Skeletal muscle tissue (tissue), 3 donors: ENCODE measurements at regions not wholly inside any gene's neighbourhood (a gene's known extent, or its start where the extent isn't known, plus 50 kb on each side); places are given as distances from the start of the nearest gene placed in this dataset.
"Not testable (repeated sequence)": the region's sequence is repeated elsewhere in the genome, so short reads cannot be mapped to it uniquely, and the experiment has no call there.

Experiments
- H3K27ac ChIP-seq: one replicate; pipeline ENCODE4 v1.7.0; 2013; ENCODE audit warnings: mild to moderate bottlenecking, low read depth, low read length, inconsistent platforms
- H3K27me3 ChIP-seq, 3 donors: one replicate each; pipeline ENCODE4 v1.7.0; 2013; ENCODE audit warnings: low read length in 3 of 3; ENCODE audit not compliant: control insufficient read depth in 3 of 3, insufficient read depth in 3 of 3
- H3K36me3 ChIP-seq, 3 donors: one replicate each; pipeline ENCODE4 v1.7.0; 2013; ENCODE audit warnings: low read length in 3 of 3; ENCODE audit not compliant: control insufficient read depth in 3 of 3, insufficient read depth in 3 of 3
- H3K4me1 ChIP-seq, 3 donors: one replicate each; pipeline ENCODE4 v1.7.0; 2013; ENCODE audit warnings: low read length in 3 of 3, mild to moderate bottlenecking in 3 of 3; ENCODE audit not compliant: control insufficient read depth in 3 of 3, insufficient read depth in 3 of 3
- H3K4me3 ChIP-seq, 3 donors: one replicate each; pipeline ENCODE4 v1.7.0; 2013; ENCODE audit warnings: low read length in 3 of 3
- H3K9ac ChIP-seq, 3 donors: one replicate each; pipeline ENCODE4 v1.7.0; 2013; ENCODE audit warnings: low read length in 3 of 3, mild to moderate bottlenecking in 3 of 3, moderate library complexity in 2 of 3, low read depth in 1 of 3
- H3K9me3 ChIP-seq, 3 donors: one replicate each; pipeline ENCODE4 v1.7.0; 2013; ENCODE audit warnings: low read length in 3 of 3; ENCODE audit not compliant: control insufficient read depth in 3 of 3
- donor health status: Osteomylitis.

DNA sequence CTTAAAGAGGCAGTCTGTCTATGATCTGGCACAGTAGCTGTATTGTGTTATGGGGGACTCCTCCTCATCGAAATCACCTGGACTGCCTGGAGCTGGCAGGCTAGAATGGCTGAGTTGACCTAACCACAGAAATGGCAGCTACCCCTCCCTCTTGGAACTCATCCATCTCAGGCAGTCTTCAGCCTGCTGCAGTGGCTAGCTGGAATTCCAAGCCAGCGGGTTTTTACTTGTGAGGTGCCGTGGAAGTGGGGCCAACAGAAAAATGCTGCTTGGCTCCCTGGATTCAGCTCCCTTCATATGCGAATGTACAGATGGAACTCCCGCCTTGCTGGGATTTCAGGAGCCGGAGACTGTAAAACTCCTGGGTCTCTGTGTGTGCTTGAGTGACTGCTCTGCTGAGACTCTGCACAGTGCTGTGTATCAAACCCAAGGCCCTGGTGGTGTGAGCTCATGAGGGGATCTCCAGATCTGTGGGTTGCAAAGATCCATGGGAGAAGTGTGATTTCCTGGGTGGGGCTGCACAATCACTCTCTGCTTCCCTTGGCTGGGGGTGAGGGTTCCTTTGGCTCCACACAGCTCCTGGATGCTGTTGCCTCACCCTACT, 316.9 kb downstream of the CTH start:
- Histone ChIP-seq H3K36me3 (no peaks in the 10 kb centered on the region), H3K27me3 (no peaks in the 10 kb centered on the region), H3K9ac (no peak overlapping the region), H3K4me1 (no peaks in the 10 kb centered on the region), H3K4me3 (no peak overlapping the region), H3K9me3 (peaks cover 0 to 2% (median 0%) of the 10 kb centered on the region in 3 donors), H3K27ac (no peak overlapping the region)

DNA sequence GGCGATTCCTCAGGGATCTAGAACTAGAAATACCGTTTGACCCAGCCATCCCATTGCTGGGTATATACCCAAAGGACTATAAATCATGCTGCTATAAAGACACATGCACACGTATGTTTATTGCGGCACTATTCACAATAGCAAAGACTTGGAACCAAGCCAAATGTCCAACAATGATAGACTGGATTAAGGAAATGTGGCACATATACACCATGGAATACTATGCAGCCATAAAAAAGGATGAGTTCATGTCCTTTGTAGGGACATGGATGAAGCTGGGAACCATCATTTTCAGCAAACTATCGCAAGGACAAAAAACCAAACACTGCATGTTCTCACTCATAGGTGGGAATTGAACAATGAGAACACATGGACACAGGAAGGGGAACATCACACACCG, 311.1 kb downstream of the PTGER3 start:
- H3K4me3 ChIP-seq, H3K9ac ChIP-seq, H3K27me3 ChIP-seq, H3K4me1 ChIP-seq, H3K36me3 ChIP-seq, H3K27ac ChIP-seq, H3K9me3 ChIP-seq: not testable (repeated sequence)

DNA sequence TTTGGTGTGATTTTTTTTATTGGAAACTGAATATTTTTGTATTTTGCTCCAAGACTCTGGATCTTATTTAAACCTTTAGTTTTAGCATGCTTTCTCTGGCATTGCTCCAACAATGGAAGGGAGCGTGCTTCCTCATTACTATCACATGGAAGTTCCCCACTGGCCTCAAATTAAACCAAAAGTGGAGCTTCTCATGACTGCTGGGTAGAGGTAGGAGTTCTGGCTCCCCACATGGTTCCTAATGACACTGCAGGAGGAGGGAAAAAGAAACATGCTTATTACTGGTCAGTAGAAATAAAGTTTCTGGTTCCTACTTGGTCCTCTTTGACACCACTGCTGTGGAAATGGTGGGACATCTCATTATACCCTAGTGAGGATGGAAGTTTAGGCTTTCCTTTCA, 310.5 kb downstream of the PTGER3 start:
- no peak overlapping the region for H3K9ac ChIP-seq
- no peaks in the 10 kb centered on the region for H3K4me1 ChIP-seq
- no peak overlapping the region for H3K4me3 ChIP-seq
- no peaks in the 10 kb centered on the region for H3K9me3 ChIP-seq
- no peak overlapping the region for H3K27ac ChIP-seq
- no peaks in the 10 kb centered on the region for H3K36me3 ChIP-seq
- no peaks in the 10 kb centered on the region for H3K27me3 ChIP-seq

DNA sequence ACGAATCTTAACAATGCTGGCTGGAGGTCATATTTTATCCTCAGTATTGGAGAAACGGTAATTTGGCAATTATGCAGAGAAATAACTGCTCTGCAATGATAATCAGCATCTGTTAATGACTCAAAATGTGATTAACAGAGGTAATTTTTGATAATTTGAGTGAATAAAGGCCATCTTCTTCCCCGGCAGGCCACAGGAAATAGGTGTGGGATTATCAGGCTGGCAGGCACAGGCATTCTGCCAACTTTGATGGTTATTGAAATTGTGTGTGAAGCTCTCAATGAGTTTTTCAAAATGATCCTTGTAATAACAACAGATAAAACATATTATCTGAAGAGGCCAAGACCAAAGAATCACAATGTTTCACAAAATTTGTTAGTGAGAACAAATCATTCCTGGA, 309.0 kb downstream of the PTGER3 start:
- Histone ChIP-seq H3K9ac (no peak overlapping the region), H3K27ac (no peak overlapping the region), H3K9me3 (no peaks in the 10 kb centered on the region), H3K4me3 (no peak overlapping the region), H3K36me3 (no peaks in the 10 kb centered on the region), H3K27me3 (no peaks in the 10 kb centered on the region), H3K4me1 (no peaks in the 10 kb centered on the region)

DNA sequence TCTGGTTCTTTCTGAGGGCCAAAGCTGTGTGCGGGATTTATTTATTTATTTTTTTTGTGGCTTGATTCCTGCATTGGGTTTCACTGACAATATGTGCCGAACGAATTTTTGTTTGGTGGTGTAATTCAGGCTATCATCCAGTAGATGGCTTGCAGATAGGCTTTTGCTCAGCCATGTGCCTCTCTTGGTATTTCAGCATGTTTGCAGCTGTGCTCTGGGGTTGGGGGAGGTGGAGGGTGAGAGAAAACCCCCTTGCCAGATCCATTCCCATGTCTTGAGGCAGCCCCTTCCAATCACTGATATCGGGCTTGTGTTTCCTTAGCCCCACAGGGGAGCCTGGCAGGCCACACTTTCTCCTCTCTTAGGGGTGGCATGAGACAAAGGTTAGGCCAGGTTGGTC, 302.4 kb downstream of the PTGER3 start:
- Histone ChIP-seq H3K9ac (no peak overlapping the region), H3K36me3 (no peaks in the 10 kb centered on the region), H3K4me1 (no peaks in the 10 kb centered on the region), H3K27me3 (no peaks in the 10 kb centered on the region), H3K27ac (no peak overlapping the region), H3K9me3 (peaks cover 0 to 5% (median 0%) of the 10 kb centered on the region in 3 donors), H3K4me3 (no peak overlapping the region)

DNA sequence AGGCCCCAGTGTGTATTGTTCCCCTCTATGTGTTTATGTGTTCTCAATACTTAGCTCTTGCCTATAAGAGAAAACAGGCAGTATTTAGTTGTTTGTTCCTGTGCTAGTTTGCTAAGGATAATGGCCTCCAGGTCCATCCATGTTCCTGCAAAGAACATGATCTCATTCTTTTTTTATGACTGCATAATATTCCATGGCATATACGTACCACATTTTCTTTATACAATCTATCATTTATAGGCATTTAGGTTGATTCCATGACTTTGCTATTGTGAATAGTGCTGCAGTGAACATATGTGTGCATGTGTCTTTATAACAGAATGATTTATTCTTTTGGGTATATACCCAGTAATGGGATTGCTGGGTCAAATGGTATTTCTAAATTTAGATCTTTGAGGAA, 301.6 kb downstream of the PTGER3 start:
- not testable (repeated sequence) for H3K27ac ChIP-seq, H3K9me3 ChIP-seq, H3K4me3 ChIP-seq

DNA sequence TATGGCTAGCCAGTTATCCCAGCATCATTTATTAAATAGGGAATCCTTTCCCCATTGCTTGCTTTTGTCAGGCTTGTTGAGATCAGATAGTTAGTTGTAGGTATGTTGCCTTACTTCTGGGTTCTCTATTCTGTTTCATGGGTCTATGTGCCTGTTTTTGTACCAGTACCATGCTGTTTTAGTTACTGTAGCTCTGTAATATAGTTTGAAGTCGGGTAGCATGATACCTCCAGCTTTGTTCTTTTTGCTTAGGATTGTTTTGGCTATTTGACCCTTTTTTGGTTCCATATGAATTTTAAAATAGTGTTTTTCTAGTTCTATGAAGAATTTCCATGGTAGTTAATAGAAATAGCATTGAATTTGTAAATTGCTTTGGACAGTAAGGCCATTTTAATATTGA, 300.5 kb downstream of the PTGER3 start:
- H3K4me3 ChIP-seq, H3K9ac ChIP-seq, H3K9me3 ChIP-seq, H3K4me1 ChIP-seq, H3K27ac ChIP-seq, H3K36me3 ChIP-seq, H3K27me3 ChIP-seq: not testable (repeated sequence)

More for the DNA sequence above, 301.6 kb downstream of the PTGER3 start:
- H3K27me3 ChIP-seq, H3K4me1 ChIP-seq, H3K9ac ChIP-seq, H3K36me3 ChIP-seq: not testable (repeated sequence)

DNA sequence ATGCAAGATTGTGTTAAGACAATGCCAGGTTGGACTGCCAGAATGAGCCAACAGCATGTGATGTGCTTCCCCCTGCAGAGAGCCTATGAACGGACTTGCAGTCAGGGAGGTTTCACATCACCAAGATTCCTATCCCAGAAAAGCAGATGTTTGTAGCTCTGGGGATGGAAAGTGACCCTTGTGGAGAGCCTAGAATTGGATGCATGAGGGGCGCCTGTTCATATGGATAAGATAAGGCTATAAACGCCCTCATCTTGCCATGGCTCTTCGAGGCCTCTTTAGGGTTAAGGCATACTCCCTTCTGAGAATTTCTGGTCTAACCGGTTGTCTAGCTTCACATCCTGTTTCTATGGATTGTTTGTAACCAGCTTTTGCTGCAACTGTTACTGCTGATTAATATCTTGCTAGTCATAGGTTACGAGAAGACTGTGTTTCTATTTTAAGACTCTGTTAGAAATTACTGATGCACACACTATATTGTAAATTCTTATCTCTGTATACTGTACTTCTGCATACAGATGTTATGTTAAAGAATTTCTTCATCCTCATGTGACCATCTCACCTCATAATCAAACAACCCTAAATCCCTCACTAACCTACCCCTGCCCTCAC, 295.8 kb downstream of the PTGER3 start:
- not testable (repeated sequence) for H3K27ac ChIP-seq, H3K4me3 ChIP-seq, H3K27me3 ChIP-seq, H3K36me3 ChIP-seq, H3K4me1 ChIP-seq, H3K9ac ChIP-seq, H3K9me3 ChIP-seq

DNA sequence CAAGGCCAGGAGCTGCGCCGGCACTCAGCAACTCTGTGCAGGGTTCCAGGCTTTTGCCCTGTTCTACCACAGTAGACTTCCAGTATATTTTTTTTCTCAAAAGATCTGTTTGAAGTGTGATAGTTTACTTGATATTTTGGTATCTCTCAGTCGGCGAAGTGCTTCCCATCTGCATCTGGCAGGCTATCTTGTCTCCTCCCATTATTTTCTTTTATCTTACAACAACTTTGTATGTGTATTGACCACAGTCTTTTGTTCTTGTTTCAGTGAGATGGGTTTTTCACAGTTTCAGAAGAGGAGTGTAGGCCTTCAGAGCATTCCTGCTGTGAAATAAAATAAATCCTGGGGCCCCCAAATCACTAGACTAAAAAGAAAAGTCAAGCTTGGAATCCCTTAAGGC, 292.9 kb downstream of the PTGER3 start:
- Histone ChIP-seq H3K9ac (no peak overlapping the region), H3K9me3 (no peaks in the 10 kb centered on the region), H3K4me3 (no peak overlapping the region), H3K27me3 (no peaks in the 10 kb centered on the region), H3K27ac (no peak overlapping the region), H3K36me3 (no peaks in the 10 kb centered on the region), H3K4me1 (no peaks in the 10 kb centered on the region)

DNA sequence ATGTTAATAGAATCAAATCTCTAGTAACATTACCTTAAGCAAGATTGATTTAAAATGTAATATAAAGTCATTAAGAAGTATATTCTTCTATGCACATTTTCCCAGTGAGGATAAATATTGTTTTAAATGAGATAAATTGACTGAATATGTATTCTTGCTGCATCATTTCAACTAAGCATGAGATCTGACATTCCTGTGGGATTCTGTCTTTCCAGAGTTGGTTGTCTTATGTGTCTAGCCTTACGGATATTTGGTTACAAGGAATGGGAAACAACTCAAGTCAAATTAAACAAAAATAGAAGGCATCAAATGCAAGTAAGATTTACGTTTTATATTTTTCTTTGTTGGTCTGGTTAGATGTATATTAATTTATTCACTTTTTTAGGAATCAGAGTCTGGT, 287.5 kb downstream of the PTGER3 start:
- no peak overlapping the region for H3K9ac ChIP-seq

More for the DNA sequence above, 287.5 kb downstream of the PTGER3 start:
- Histone ChIP-seq H3K36me3 (no peaks in the 10 kb centered on the region), H3K4me1 (no peaks in the 10 kb centered on the region), H3K9me3 (no peaks in the 10 kb centered on the region), H3K27me3 (no peaks in the 10 kb centered on the region), H3K4me3 (no peak overlapping the region), H3K27ac (no peak overlapping the region)
